Upper lobe of left lung (tissue), 6 donors: ENCODE measurements at regions not wholly inside any gene's neighbourhood (a gene's known extent, or its start where the extent isn't known, plus 50 kb on each side); places are given as distances from the start of the nearest gene placed in this dataset.

Experiments used
- ATAC-seq, 2 donors: fragments of 200-7000 bp; cut with Tn5 transposase; one replicate each; pipeline ENCODE4 v1.9.1; 2022; ENCODE audit warnings: mild to moderate bottlenecking in 2 of 2, moderate library complexity in 2 of 2; ENCODE audit not compliant: low FRiP score in 2 of 2
- DNase-seq, 2 donors: peaks; one replicate each; pipeline ENCODE4 v3.0.0-alpha.2; 2019 to 2020
- H3K27ac ChIP-seq, 4 donors: fragments of 200-600 bp; sonication (generic); one replicate each; pipeline ENCODE4 v1.5.1; 2016 to 2019
- H3K27me3 ChIP-seq, 4 donors: fragments of 200-600 bp; sonication (generic); one replicate each; pipeline ENCODE4 v1.5.1; 2017 to 2019
- H3K36me3 ChIP-seq, 4 donors: fragments of 200-600 bp; sonication (generic); one replicate each; pipeline ENCODE4 v1.5.1; 2016 to 2019
- H3K4me1 ChIP-seq, 4 donors: fragments of 200-600 bp; sonication (generic); one replicate each; pipeline ENCODE4 v1.5.1; 2018 to 2019
- H3K4me3 ChIP-seq, 4 donors: fragments of 200-600 bp; sonication (generic); one replicate each; pipeline ENCODE4 v1.5.1; 2017 to 2019; ENCODE audit warnings: mild to moderate bottlenecking in 2 of 4, moderate library complexity in 1 of 4
- H3K9me3 ChIP-seq, 4 donors: fragments of 200-600 bp; sonication (generic); one replicate each; pipeline ENCODE4 v1.5.1; 2018 to 2019
- EP300 ChIP-seq, 4 donors: sonication (generic); formaldehyde crosslinking; IDR thresholded peaks; one replicate each; pipeline ENCODE4 v1.5.1; 2017; ENCODE audit warnings: antibody characterized with exemption in 4 of 4, control low read depth in 2 of 4
- POLR2A ChIP-seq, 4 donors: fragments of 450-650 bp; IDR thresholded peaks; one replicate each; pipeline ENCODE4 v1.5.1; 2016 to 2017; ENCODE audit warnings: antibody characterized with exemption in 4 of 4, mild to moderate bottlenecking in 2 of 4
- POLR2AphosphoS5 ChIP-seq, 2 donors: sonication (generic); formaldehyde crosslinking; IDR thresholded peaks; one replicate each; pipeline ENCODE4 v1.5.1; 2017; ENCODE audit warnings: antibody characterized with exemption in 2 of 2
- WGBS, 2 donors: methylation state at CpG; one replicate each; pipeline ENCODE4 v1.1.5; 2017 to 2018; 5-methylcytosine and 5-hydroxymethylcytosine counted together
- TF ChIP-seq, protein P1 (sequence below), 6 experiments: fragments of 450-650 bp in 4 of 6; fragments of 200-600 bp in 2 of 6; sonication (generic) in 2 of 6; IDR thresholded peaks; one replicate each; pipeline ENCODE4 v1.5.1; 2016 to 2019; ENCODE audit warnings: antibody characterized with exemption in 6 of 6
- donor health status: DM: no; HTN: no; CAD: no; lungs with moderate emphysema.
- donor health status: DM: no; HTN: yes; CAD: no; lungs with severe emphysema.

- ATAC-seq, result no peak
- Histone ChIP-seq H3K4me3 (no peak overlapping the region), H3K27me3 (no peaks in the 10 kb centered on the region), H3K36me3 (no peaks in the 10 kb centered on the region), H3K9me3 (peaks cover 9 to 31% (median 16%) of the 10 kb centered on the region in 4 donors), H3K4me1 (peaks cover 7 to 8% (median 7%) of the 10 kb centered on the region in 4 donors), H3K27ac (no peak overlapping the region)
- TF ChIP-seq, protein P1, sequence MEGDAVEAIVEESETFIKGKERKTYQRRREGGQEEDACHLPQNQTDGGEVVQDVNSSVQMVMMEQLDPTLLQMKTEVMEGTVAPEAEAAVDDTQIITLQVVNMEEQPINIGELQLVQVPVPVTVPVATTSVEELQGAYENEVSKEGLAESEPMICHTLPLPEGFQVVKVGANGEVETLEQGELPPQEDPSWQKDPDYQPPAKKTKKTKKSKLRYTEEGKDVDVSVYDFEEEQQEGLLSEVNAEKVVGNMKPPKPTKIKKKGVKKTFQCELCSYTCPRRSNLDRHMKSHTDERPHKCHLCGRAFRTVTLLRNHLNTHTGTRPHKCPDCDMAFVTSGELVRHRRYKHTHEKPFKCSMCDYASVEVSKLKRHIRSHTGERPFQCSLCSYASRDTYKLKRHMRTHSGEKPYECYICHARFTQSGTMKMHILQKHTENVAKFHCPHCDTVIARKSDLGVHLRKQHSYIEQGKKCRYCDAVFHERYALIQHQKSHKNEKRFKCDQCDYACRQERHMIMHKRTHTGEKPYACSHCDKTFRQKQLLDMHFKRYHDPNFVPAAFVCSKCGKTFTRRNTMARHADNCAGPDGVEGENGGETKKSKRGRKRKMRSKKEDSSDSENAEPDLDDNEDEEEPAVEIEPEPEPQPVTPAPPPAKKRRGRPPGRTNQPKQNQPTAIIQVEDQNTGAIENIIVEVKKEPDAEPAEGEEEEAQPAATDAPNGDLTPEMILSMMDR (IDR thresholded peaks at IDR 0.05), result no peak
- 95 to 100% methylated on average over 1 to 5 of the region's 5 CpGs for WGBS, 2 donors
- peak in 1 of 2 donors; percentile 3 for DNase-seq
These were observed 141.1 kb downstream of the NDUFA10 start for GRCh38 chr2:239884051-239884405.

DNA sequence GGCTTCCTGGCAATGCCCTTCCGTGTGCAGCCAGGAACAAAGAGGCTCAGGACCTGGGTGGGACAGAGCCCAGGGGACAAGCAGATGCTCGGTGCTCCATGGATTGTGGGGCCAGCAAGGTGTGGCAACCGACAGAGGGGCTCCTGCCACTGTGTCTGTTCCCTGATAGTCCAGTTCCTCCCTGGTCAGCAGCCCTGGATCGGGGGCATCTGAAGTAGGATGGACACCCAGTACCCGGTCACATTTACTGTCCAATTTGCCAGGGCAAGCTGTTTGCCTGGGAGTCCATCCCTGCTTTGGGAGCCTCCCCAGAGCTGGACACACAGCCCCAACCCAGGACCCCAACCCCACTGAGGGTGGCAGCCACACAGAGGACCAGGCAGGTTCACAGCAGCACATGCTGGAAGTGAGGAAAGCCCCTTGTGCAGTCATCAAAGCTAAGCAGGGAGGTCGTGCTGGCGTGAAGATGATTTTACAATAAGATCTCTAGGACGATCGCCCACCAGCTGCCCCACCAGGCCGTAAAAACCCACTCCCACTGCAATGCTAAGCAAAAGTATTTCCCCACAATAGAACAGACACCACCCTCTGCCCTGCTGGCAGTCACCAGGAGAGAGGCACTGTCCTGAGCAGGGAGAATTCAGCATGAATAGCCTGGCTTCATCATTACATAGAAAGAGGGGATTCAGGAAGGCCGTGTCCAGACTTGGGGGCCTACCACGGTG lies 141.7 kb downstream of the NDUFA10 start:
- DNase-seq, result peak in 1 of 2 donors; percentile 10
- TF ChIP-seq POLR2AphosphoS5 (IDR thresholded peaks at IDR 0.05) (no peak), EP300 (IDR thresholded peaks at IDR 0.05) (no peak), POLR2A (IDR thresholded peaks at IDR 0.05) (no peak)
- TF ChIP-seq, protein P1 (IDR thresholded peaks at IDR 0.05), result no peak
- no peak for ATAC-seq
- H3K9me3 ChIP-seq, result peaks cover 9 to 31% (median 16%) of the 10 kb centered on the region in 4 donors
- no peaks in the 10 kb centered on the region for H3K27me3 ChIP-seq
- H3K4me3 ChIP-seq, result no peak overlapping the region
- 82 to 94% methylated on average over 5 to 12 of the region's 12 CpGs for WGBS, 2 donors
- H3K4me1 ChIP-seq, result peaks cover 7 to 8% (median 7%) of the 10 kb centered on the region in 4 donors
- no peaks in the 10 kb centered on the region for H3K36me3 ChIP-seq
- H3K27ac ChIP-seq, result no peak overlapping the region

DNA sequence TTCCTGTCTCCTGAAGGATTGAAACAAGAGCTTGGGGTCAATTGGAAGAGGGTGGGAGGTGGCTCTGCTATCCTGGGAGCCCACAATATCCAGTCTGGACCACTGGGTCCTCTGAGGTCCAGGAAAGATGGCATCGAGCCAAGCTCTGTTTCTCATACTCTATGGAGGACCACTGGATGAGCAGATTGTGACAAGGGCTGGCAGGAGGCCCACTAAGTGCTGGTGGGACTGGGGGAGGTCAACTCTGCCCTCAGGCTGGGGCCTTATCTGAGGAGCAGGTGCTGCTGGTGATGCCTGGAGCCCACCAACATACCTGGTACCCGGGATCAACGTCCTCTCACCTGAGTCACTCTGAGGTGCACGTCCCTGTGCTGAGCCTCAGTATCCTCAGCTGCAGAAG lies 142.4 kb downstream of the NDUFA10 start:
- H3K4me1 ChIP-seq, result peaks cover 7 to 8% (median 7%) of the 10 kb centered on the region in 4 donors
- no peaks in the 10 kb centered on the region for H3K36me3 ChIP-seq
- no peak overlapping the region for H3K27ac ChIP-seq
- TF ChIP-seq, protein P1 (IDR thresholded peaks at IDR 0.05), result no peak
- TF ChIP-seq EP300 (IDR thresholded peaks at IDR 0.05) (no peak), POLR2AphosphoS5 (IDR thresholded peaks at IDR 0.05) (no peak), POLR2A (IDR thresholded peaks at IDR 0.05) (no peak)
- peaks cover 9 to 31% (median 16%) of the 10 kb centered on the region in 4 donors for H3K9me3 ChIP-seq
- H3K27me3 ChIP-seq, result no peaks in the 10 kb centered on the region
- WGBS, 2 donors, result 50 to 83% methylated on average over 1 to 4 of the region's 4 CpGs
- DNase-seq, result peak in 1 of 2 donors; percentile 19
- ATAC-seq, result no peak
- H3K4me3 ChIP-seq, result no peak overlapping the region

DNA sequence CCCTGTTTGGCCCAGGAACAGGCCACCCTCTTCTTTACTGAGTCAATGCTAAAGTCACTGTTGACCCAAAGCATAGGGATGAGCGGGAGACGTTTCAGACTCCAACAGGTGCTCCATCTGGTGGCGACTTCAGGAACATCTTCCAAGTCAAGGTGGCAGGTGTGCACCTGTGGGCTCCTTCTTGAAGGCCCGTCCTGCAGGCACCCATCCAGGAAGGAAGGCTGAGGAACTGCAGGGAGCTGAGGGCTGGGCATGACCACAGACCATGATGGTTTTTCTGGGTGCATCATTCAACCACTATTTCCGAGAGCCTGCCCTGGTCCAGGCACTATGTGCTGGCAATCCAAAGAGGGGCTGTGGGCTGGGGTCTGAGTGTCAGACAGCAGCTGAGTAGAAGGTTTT lies 142.8 kb downstream of the NDUFA10 start:
- Histone ChIP-seq H3K27ac (no peak overlapping the region), H3K9me3 (peaks cover 9 to 31% (median 16%) of the 10 kb centered on the region in 4 donors), H3K36me3 (no peaks in the 10 kb centered on the region), H3K4me1 (peaks cover 7 to 8% (median 7%) of the 10 kb centered on the region in 4 donors), H3K27me3 (no peaks in the 10 kb centered on the region), H3K4me3 (no peak overlapping the region)
- no peak for TF ChIP-seq POLR2A (IDR thresholded peaks at IDR 0.05)
- TF ChIP-seq, protein P1 (IDR thresholded peaks at IDR 0.05), result peak in 5 of 6 experiments; percentile 61 to 73 (median 70)
- DNase-seq (peak in 1 of 2 donors; percentile 57), ATAC-seq (peak; percentile 72 to 75)
- WGBS, 2 donors, result 19 to 34% methylated on average over 5 of the region's 5 CpGs
